Small intestine (tissue), 7 donors: ENCODE measurements at regions not wholly inside any gene's neighbourhood (a gene's known extent, or its start where the extent isn't known, plus 50 kb on each side); places are given as distances from the start of the nearest gene placed in this dataset.

Experiments
- DNase-seq, 2 donors: peaks; one replicate each; pipeline versions ENCODE4 v3.0.0 to v3.0.0-alpha.2; 2013
- FAIRE-seq: peaks from 2 replicates; lab custom pipeline; 2012; peaks lifted over from hg19 to GRCh38; lab: Jason Lieb, UNC
- H3K27ac ChIP-seq, 3 donors: one replicate each; pipeline ENCODE4 v1.5.1; 2013; ENCODE audit warnings: low read length in 2 of 3, mild to moderate bottlenecking in 2 of 3, control low read depth in 1 of 3, inconsistent platforms in 1 of 3, low read depth in 1 of 3, moderate library complexity in 1 of 3
- H3K27me3 ChIP-seq, 3 donors: one replicate each; pipeline ENCODE4 v1.6.1; 2013; ENCODE audit warnings: low read length in 3 of 3, inconsistent platforms in 1 of 3; ENCODE audit not compliant: control insufficient read depth in 3 of 3, insufficient read depth in 3 of 3
- H3K36me3 ChIP-seq, 3 donors: one replicate each; pipeline ENCODE4 v1.6.1; 2013; ENCODE audit warnings: low read length in 3 of 3, inconsistent platforms in 1 of 3, low read depth in 1 of 3, mild to moderate bottlenecking in 1 of 3, moderate library complexity in 1 of 3; ENCODE audit not compliant: control insufficient read depth in 3 of 3, insufficient read depth in 2 of 3
- H3K4me1 ChIP-seq, 3 donors: one replicate each; pipeline ENCODE4 v1.6.1; 2013; ENCODE audit warnings: low read length in 2 of 3, inconsistent platforms in 1 of 3, low read depth in 1 of 3, mild to moderate bottlenecking in 1 of 3, moderate library complexity in 1 of 3; ENCODE audit not compliant: control insufficient read depth in 3 of 3, insufficient read depth in 2 of 3
- H3K4me3 ChIP-seq, 3 donors: one replicate each; pipeline ENCODE4 v1.5.1; 2013; ENCODE audit warnings: low read length in 3 of 3, control low read depth in 1 of 3, inconsistent platforms in 1 of 3, low read depth in 1 of 3, mild to moderate bottlenecking in 1 of 3, moderate library complexity in 1 of 3
- H3K9me3 ChIP-seq, 2 donors: one replicate each; pipeline ENCODE4 v1.6.1; 2013; ENCODE audit warnings: low read depth in 1 of 2, low read length in 1 of 2; ENCODE audit not compliant: control insufficient read depth in 2 of 2, insufficient read depth in 1 of 2
- WGBS, 3 donors: extraction: QIAGEN DNeasy Blood & Tissue Kit; methylation state at CpG; one replicate each; pipeline ENCODE4 v1.1.7; 2013; 5-methylcytosine and 5-hydroxymethylcytosine counted together
- donor health status: healthy with polysubstance abuse.
- donor health status: control.
- donor health status: control.
- donor health status: Bipolar disorder and iron deficiency.
- donor health status: healthy.

DNA sequence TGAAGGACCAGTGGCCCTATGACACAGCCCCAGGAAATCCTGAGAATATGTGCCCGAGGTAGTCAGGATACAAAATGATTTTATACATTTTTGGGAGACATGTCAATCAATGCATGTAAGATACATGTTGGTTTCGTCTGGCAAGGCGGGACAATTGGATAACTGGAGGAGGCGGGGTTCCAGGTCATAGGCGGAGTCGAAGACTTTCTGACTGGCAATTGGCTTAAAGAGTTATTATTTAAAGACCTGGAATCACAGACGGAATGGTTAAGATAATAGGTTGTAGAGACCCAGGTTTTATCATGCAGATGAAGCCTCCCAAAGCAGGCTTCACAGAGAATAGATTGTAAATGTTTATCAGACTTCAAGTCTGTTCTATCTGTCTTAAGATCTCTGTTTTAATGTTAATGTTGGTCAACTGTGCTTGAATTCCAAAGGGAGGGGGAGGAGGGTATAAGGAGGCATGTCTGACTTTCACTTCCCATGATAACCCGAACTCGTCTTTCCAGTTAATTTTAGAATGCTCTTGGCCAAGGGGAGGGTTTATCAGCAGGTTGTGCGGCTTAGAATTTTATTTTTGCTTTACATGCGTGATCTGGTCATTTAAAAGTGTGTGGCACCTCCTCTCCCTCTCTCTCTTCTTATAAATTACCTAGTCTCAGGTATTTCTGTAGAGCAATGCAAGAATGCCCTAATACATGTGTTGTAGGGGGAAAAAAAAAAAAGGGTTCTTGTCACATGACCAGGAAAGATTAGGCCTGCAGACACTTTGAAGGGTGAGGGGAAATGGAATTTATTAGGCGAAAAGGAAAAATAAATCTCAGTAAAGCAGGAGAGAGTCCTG is 230.7 kb downstream of the NFATC2 start:
- 54 to 63% (median 56%) methylated on average over 12 of the region's 12 CpGs for WGBS, 3 donors
- H3K27me3 ChIP-seq, result peaks cover 0 to 6% (median 0%) of the 10 kb centered on the region in 3 donors
- H3K9me3 ChIP-seq, result peaks cover 0 to 7% of the 10 kb centered on the region in 2 donors
- H3K27ac ChIP-seq, result no peak overlapping the region
- peaks cover 0 to 21% (median 0%) of the 10 kb centered on the region in 3 donors for H3K4me1 ChIP-seq
- DNase-seq (peak in 1 of 2 donors; percentile 49), FAIRE-seq (no peak)
- H3K4me3 ChIP-seq, result no peak overlapping the region
- H3K36me3 ChIP-seq, result no peaks in the 10 kb centered on the region

DNA sequence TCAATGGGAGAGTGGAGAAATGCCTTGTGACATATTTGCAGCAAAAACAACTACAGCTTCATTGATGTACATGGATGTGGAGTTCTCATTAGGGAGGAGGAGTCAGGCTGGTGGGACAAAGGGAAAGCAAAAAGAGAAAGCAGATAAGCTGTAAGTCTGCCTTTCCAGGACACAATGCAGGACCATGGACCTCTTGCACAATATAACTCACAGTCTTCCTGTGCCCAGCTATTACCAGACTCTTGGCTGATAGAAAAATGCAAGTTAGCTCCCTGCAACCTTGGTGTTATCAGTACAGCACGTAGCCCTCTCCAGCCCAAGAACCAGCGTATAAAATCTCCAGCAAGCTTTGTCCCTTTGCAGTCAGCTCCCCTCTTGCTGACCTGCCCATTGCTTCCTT is 232.3 kb downstream of the NFATC2 start:
- DNase-seq (peak; percentile 27 to 80), FAIRE-seq (no peak)
- Histone ChIP-seq H3K36me3 (no peaks in the 10 kb centered on the region), H3K27me3 (peaks cover 0 to 6% (median 0%) of the 10 kb centered on the region in 3 donors), H3K27ac (peak overlapping the region in 1 of 3 donors; percentile 21), H3K4me3 (no peak overlapping the region), H3K4me1 (peaks cover 0 to 31% (median 0%) of the 10 kb centered on the region in 3 donors), H3K9me3 (no peaks in the 10 kb centered on the region)
- 18 to 73% (median 46%) methylated on average over 2 of the region's 2 CpGs for WGBS, 3 donors

DNA sequence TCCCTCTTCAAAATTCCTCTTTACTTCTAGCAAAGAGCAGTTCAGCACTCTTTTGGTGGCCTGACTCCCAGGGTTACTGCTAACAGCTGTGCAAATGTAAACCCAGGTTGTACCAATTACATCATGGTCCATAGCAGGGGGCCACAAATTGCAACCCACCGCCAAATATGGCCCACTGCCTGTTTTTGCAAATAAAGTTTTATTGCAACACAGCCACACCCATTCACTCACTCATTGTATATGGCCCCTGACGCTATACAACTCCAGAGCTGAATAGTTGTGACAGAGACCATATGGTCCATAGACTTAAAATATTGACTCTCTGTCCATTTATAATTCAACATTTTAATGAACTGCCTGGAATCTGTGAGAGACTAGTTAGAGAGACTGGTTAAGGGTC is 233.4 kb downstream of the NFATC2 start:
- peaks cover 0 to 7% of the 10 kb centered on the region in 2 donors for H3K9me3 ChIP-seq
- H3K4me1 ChIP-seq, result peaks cover 0 to 31% (median 0%) of the 10 kb centered on the region in 3 donors
- FAIRE-seq (no peak), DNase-seq (no peak)
- H3K27me3 ChIP-seq, result no peaks in the 10 kb centered on the region
- H3K36me3 ChIP-seq, result no peaks in the 10 kb centered on the region
- no peak overlapping the region for H3K27ac ChIP-seq
- 65 to 73% (median 70%) methylated on average over 2 of the region's 2 CpGs for WGBS, 3 donors
- no peak overlapping the region for H3K4me3 ChIP-seq

DNA sequence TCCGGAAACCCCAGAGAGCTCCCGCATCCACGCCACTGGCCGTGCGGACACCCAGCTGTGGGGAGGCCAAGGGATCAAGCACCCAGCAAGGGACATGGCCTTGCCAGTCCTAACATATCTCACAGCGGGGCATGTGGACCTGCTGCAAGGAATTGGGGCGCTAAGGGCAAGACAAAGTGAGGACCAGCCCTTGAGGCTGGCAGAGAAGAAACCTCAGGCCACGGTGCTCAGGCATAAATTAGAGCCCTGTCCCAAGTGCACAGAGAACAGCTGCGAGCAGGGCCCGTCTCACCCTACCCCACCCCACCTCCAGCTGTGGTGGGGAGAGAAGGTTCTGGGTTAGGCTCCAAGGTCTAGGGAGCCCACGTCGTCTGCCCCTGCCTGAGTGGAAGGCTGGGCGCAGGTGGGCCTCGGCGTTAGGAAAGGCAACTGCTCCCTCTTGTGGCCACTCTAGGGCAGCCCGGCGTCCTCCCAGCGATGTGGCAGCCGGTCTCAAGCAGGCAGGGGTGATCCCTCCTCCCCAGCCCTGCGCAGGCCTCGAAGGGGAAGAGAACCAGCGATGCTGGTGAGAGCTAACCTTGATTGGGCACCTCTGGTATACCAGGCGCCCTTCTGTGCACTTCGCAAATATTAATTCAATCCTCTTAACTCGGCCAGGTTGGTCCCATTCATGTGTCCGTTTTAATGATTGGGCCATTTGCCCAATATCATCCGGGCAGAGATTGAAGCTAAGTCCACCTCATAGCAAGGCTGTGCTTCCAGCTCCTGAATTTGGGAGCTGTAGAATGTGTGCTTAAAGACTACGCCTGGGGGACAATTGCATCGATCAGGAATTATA is 235.8 kb downstream of the NFATC2 start:
- Histone ChIP-seq H3K36me3 (no peaks in the 10 kb centered on the region), H3K9me3 (peaks cover 0 to 15% of the 10 kb centered on the region in 2 donors), H3K4me1 (peaks cover 0 to 24% (median 0%) of the 10 kb centered on the region in 3 donors), H3K4me3 (no peak overlapping the region), H3K27ac (no peak overlapping the region), H3K27me3 (no peaks in the 10 kb centered on the region)
- FAIRE-seq, result no peak
- peak; percentile 68 to 84 for DNase-seq
- WGBS, 3 donors, result 28 to 33% (median 30%) methylated on average over 27 to 29 of the region's 29 CpGs

DNA sequence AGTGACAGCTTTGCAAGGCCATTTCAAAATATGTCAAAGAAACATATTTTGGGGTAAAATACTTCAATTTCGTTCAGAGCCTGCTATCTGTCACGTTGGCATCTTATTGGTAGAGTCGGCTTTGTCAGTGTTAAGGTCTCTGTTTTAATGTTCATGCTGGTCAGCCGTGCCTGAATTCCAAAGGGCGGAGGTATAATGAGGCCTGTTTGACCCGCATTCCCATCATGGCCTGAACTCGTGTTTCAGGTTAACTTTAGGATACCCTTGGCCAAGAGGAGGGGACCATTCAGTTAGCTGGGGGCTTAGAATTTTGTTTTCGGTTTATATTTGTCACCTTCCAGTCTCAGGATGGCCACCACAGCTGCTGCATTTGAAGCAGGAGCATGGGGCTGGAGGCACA is 236.4 kb downstream of the NFATC2 start:
- Histone ChIP-seq H3K4me1 (peaks cover 0 to 24% (median 0%) of the 10 kb centered on the region in 3 donors), H3K4me3 (no peak overlapping the region), H3K36me3 (no peaks in the 10 kb centered on the region), H3K9me3 (peaks cover 0 to 15% of the 10 kb centered on the region in 2 donors), H3K27ac (peak overlapping the region in 1 of 3 donors; percentile 18), H3K27me3 (no peaks in the 10 kb centered on the region)
- no peak for DNase-seq
- 44 to 68% (median 62%) methylated on average over 8 of the region's 8 CpGs for WGBS, 3 donors
- FAIRE-seq, result no peak

DNA sequence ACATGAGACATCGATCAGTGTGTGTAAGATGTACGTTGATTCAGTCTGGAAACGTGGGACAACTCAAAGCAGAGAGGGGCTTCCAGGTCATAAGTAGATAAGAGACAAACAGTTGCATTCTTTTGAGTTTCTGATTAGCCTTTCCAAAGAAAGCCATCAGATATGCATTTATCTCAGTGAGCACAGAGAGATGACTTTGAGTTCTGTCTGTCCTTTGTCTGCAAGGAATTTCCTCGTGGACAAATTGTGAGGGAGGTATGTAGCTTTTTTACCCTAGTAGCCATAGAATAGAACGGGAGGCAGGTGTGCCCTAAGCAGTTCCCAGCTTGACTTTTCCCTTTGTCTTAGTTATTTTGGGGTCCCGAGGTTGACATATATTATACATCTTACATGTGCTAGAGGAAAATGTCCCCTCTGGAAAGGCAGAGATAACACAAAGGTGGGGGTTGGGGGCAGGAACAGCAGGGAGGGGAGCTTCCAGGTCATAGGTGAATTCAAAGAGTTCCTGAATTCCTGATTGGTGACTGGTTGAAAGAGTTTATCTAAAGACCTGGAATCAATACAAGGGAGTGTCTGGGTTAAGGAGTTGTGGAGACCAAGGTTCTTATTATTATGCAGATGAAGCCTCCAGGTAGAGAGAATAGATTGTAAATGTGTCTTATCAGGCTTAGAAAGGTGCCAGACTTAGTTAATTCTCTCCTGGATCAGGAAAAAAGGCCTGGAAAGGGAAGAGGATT is 237.0 kb downstream of the NFATC2 start:
- DNase-seq, result peak; percentile 41 to 83
- H3K36me3 ChIP-seq, result no peaks in the 10 kb centered on the region
- no peak for FAIRE-seq

DNA sequence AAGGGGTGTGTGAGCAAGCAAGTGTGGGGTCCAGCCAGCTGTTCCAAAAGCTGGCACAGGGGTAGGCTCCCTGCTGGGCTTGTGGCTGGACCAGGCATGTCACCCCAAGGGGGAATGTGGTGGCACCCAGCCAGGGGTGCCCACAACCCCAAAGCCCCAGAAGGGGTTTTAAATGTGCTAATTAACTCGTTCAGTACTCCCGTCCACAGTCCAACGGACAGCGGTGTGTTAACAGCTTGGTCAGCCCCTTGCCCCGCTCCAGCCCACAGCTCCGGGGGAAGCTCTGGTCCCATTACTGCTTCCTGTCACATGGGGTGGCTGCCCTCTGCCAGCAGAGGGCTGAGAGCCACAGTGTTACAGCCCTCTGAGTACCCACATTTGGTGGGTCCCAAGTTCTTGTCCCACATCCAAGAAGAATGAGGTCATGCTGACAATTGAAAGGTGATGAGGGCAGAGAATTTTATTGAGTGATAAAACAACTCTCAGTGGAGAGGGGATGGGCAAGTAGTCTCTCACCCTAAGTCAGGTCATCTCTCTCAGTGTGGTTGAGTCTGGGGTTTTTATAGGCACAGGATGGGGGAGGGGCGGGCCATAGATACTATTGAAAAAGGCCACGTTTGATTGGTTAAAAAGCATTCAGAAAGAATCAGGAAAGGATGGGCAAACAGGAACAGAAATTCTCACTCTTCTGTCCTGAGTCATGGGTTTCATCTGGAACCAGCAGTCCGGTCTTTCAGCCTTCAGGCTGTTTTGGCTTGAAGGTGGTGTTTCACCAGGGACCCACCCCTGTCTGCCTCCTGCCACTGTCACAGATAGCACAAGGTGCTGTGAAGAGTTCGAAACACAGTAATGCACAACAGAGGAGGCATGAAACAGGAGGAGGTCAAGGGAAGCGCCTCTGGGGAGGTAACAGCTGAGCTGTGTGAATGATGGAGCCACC is 238.5 kb downstream of the NFATC2 start:
- Histone ChIP-seq H3K9me3 (peaks cover 0 to 33% of the 10 kb centered on the region in 2 donors), H3K36me3 (no peaks in the 10 kb centered on the region), H3K4me1 (peaks cover 0 to 17% (median 0%) of the 10 kb centered on the region in 3 donors), H3K27ac (no peak overlapping the region), H3K4me3 (no peak overlapping the region), H3K27me3 (no peaks in the 10 kb centered on the region)
- no peak for DNase-seq
- FAIRE-seq, result no peak
- 90 to 95% (median 91%) methylated on average over 11 of the region's 11 CpGs for WGBS, 3 donors

More for the DNA sequence above, 237.0 kb downstream of the NFATC2 start:
- H3K27ac ChIP-seq, result peak overlapping the region in 1 of 3 donors; percentile 18
- peaks cover 0 to 19% (median 0%) of the 10 kb centered on the region in 3 donors for H3K4me1 ChIP-seq
- H3K27me3 ChIP-seq, result no peaks in the 10 kb centered on the region
- peaks cover 0 to 21% of the 10 kb centered on the region in 2 donors for H3K9me3 ChIP-seq
- 31 to 46% (median 41%) methylated on average over 6 of the region's 6 CpGs for WGBS, 3 donors
- no peak overlapping the region for H3K4me3 ChIP-seq
